ENCODE measurements at regions not wholly inside any gene's neighbourhood (a gene's known extent, or its start where the extent isn't known, plus 50 kb on each side); places are given as distances from the start of the nearest gene placed in this dataset.

GRCh38 chr6:115667478-115668026 is 393.1 kb downstream of the FRK start:
- Histone ChIP-seq H3K27ac (no peak overlapping the region), H3K36me3 (no peaks in the 10 kb centered on the region), H3K4me1 (ENCODE audit: control insufficient read depth in 1 of 2, low read depth in 2 of 2) (no peaks in the 10 kb centered on the region), H3K4me3 (no peak overlapping the region), H3K27me3 (replicated peaks; ENCODE audit: insufficient read depth) (no peaks in the 10 kb centered on the region), H3K9me3 (no peaks in the 10 kb centered on the region)
- no peak for TF ChIP-seq CTCF (IDR thresholded peaks at IDR 0.05)
- no peak for DNase-seq (ENCODE audit: low spot score)
- ATAC-seq (ENCODE audit: insufficient number of reproducible peaks, low FRiP score, low read depth) = no peak

GRCh38 chr6:115666997-115667396 is 393.7 kb downstream of the FRK start:
- ATAC-seq (ENCODE audit: insufficient number of reproducible peaks, low FRiP score, low read depth) = no peak
- H3K4me3 ChIP-seq = no peak overlapping the region
- no peak for TF ChIP-seq CTCF (IDR thresholded peaks at IDR 0.05)
- no peaks in the 10 kb centered on the region for H3K9me3 ChIP-seq
- no peaks in the 10 kb centered on the region for H3K27me3 ChIP-seq (replicated peaks; ENCODE audit: insufficient read depth)
- H3K36me3 ChIP-seq = no peaks in the 10 kb centered on the region
- DNase-seq (ENCODE audit: low spot score) = no peak
- no peaks in the 10 kb centered on the region for H3K4me1 ChIP-seq (ENCODE audit: control insufficient read depth in 1 of 2, low read depth in 2 of 2)
- no peak overlapping the region for H3K27ac ChIP-seq

GRCh38 chr6:115665310-115665709 is 395.4 kb downstream of the FRK start:
- no peaks in the 10 kb centered on the region for H3K9me3 ChIP-seq
- no peak overlapping the region for H3K4me3 ChIP-seq
- no peak for TF ChIP-seq CTCF (IDR thresholded peaks at IDR 0.05)
- DNase-seq (ENCODE audit: low spot score) (no peak), ATAC-seq (ENCODE audit: insufficient number of reproducible peaks, low FRiP score, low read depth) (no peak)
- H3K27ac ChIP-seq = no peak overlapping the region
- H3K27me3 ChIP-seq (replicated peaks; ENCODE audit: insufficient read depth) = no peaks in the 10 kb centered on the region
- no peaks in the 10 kb centered on the region for H3K36me3 ChIP-seq
- H3K4me1 ChIP-seq (ENCODE audit: control insufficient read depth in 1 of 2, low read depth in 2 of 2) = no peaks in the 10 kb centered on the region

GRCh38 chr6:115663681-115664080 is 397.0 kb downstream of the FRK start:
- Histone ChIP-seq H3K4me1 (ENCODE audit: control insufficient read depth in 1 of 2, low read depth in 2 of 2) (no peaks in the 10 kb centered on the region), H3K4me3 (no peak overlapping the region), H3K9me3 (no peaks in the 10 kb centered on the region), H3K27me3 (replicated peaks; ENCODE audit: insufficient read depth) (no peaks in the 10 kb centered on the region), H3K36me3 (no peaks in the 10 kb centered on the region), H3K27ac (no peak overlapping the region)
- ATAC-seq (ENCODE audit: insufficient number of reproducible peaks, low FRiP score, low read depth) = no peak
- DNase-seq (ENCODE audit: low spot score) = no peak
- no peak for TF ChIP-seq CTCF (IDR thresholded peaks at IDR 0.05)

- no peaks in the 10 kb centered on the region for H3K36me3 ChIP-seq
- ATAC-seq (ENCODE audit: insufficient number of reproducible peaks, low FRiP score, low read depth) = no peak
- H3K4me3 ChIP-seq = no peak overlapping the region
- no peak overlapping the region for H3K27ac ChIP-seq
- no peaks in the 10 kb centered on the region for H3K27me3 ChIP-seq (replicated peaks; ENCODE audit: insufficient read depth)
- no peak for DNase-seq (ENCODE audit: low spot score)
- no peak for TF ChIP-seq CTCF (IDR thresholded peaks at IDR 0.05)
- H3K9me3 ChIP-seq = no peaks in the 10 kb centered on the region
- H3K4me1 ChIP-seq (ENCODE audit: control insufficient read depth in 1 of 2, low read depth in 2 of 2) = no peaks in the 10 kb centered on the region
Measured at GRCh38 chr6:115643762-115644161, 416.9 kb downstream of the FRK start.

Data from thoracic aorta (tissue), 2 donors.